ENCODE measurements at regions not wholly inside any gene's neighbourhood (a gene's known extent, or its start where the extent isn't known, plus 50 kb on each side); places are given as distances from the start of the nearest gene placed in this dataset.

DNA sequence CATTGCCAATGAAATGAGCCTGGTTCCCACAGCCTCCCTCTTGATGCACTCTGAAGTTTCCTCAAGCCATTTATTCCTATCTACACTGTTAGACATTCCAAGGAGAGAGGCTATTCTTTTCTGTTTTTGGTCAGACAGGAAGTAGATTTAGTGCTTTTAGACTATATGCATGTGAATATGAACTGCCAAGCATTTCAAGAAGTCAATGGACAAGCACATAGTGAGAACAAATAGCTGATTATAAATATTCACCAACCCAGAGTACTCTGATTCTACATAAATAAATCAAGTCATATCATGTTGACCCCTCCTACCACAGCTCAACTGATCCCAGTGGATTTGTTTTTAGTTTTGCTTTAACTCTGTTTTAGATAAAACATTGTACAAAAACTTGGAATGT lies 412.5 kb upstream of the RARB start:
- DNase-seq: no peak

DNA sequence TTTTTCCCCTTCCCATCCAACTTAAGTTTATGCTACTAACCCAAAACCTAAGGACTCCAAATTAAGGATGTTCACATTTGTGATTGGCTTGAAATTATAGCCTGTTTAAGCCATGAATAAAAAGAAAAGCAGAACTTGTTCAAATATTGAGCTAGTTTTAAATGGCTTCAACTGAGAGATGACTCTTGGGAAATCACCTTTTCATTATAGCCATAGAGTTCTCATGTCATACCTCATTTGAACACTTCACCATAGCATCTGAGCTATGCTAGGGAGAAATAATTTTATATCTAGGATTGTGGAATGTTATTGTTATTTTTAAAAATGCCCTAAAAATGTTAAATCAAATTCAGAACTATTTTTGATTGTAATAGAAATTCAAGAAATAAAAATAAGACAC lies 409.2 kb upstream of the RARB start:
- no peak for DNase-seq

DNA sequence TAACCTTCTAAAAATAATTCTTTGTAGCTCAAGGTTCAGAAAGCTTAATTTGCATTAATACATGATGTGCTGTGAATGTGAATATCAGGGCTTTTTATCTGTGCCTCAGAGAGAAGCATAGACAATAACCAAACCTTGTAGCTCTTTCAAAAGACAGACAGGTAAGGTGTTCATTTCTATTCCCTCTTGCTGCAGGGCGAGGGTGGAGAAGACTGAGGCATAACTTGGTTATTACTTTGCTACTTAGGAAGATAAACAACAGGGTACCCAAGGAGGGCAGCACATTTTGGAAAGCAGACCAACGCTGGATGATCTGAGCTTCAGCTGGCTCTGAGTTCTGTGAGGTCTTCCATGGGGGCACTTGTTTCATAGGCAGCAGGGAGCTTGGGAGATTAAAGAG lies 408.6 kb upstream of the RARB start:
- no peak for DNase-seq

DNA sequence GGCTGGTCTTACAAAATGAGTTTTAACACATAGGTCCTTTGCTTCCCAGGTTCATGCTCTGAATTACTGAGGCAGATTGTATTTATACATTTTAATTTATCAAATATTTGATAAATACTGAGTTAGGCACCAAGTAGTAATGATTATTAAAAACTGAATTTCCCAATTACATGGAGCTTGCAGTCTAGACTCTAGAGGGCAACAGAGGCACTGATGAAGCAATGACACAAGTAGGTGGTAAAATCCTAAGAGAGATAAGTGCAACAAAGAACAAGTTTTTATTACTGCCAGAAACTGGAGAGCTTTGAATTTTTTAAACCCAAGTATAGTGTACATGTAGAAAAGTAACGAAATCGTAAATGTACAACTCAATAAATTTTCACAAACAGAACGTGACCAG lies 406.2 kb upstream of the RARB start:
- no peak for DNase-seq

DNA sequence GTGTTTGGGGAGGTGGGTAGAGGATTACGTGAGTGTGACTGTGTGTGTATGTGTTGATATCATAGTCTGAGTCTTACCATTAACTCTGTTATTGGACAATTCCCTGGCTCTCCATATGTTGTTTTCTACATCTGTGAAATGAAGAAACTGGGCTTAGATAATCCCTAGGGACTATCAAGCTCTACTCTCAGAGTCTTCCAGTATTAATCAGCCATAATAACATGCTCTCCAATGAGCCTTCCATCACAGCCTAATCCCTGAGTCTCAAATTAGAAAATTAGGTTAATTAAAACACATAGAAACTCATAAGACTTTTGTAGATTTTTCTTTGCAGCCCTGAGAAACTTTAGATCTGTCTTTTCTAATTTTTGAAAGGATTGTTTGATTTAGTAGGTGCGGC lies 404.2 kb upstream of the RARB start:
- DNase-seq: no peak

DNA sequence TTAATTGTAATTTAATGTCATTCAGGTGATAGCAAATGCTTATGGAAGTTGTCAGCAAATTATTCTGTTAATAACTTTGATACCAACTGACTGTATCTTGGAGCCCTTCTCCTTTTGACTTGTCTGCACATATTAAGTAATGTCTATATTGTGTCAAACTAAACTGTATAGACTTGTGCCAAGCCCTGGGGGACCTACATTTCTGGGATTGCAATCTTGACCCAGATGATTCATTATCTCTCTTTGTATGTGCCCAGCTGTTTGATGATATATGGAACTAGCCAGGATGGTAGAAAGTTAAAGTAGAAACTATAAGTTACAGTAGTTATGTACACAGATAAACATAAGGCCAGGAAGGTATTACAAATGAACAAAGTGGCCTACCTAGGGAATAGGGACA lies 402.8 kb upstream of the RARB start:
- DNase-seq: no peak

DNA sequence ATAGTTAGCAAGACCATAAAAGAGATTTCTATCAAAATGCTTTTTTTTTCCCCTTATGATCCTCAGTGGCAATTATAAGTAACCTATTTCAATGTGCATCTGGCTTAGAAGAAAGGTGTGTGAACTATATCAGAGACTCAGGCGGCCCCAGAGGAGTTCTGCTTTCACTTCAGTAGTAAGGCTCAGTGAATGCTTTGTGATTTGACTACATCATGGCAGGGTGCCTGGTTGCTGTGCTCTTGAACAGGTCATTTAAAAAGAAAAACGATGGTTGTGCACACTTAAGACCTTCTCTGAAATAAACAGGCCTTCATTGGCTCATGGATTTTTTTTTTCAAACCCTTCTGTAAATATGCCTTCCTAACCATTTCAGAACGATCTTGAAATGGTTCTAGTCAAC lies 400.4 kb upstream of the RARB start:
- no peak for DNase-seq

DNA sequence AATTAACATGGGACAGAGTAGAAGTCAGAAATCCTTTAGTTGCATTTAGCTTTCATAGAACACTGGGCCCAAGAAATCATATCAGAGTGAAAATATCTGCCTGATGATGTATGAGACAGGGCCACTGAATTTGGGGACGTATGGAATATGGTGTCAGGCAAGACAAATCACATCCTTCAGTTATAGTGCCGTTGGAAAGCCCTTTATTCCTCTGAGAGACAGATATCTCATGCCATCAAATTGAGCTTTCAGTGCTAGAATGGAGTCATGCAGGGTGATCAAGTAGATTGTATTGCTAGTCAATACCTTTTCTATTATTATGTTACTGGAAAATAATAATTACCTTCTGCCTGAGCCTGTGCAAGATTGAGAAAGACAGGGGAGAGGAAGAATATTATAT lies 398.2 kb upstream of the RARB start:
- DNase-seq: no peak

DNA sequence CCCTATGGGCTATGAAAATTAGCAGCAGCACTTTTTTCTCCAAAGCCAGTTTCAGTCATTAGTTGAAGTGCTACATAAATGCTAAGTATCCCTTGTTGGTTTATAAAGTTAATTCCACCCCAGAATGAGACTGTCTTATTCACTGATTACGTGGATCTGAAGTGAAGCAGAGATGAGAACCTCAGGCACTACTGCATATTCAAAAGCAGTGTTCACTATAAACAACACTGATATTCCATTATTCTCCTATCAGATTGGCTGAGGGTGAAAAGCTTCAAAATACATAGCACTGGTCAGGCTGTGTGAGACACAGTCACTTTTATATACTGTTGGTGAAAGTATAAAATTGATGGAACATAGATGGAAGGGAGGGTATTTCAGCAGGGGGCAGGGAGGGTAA lies 395.7 kb upstream of the RARB start:
- no peak for DNase-seq

DNA sequence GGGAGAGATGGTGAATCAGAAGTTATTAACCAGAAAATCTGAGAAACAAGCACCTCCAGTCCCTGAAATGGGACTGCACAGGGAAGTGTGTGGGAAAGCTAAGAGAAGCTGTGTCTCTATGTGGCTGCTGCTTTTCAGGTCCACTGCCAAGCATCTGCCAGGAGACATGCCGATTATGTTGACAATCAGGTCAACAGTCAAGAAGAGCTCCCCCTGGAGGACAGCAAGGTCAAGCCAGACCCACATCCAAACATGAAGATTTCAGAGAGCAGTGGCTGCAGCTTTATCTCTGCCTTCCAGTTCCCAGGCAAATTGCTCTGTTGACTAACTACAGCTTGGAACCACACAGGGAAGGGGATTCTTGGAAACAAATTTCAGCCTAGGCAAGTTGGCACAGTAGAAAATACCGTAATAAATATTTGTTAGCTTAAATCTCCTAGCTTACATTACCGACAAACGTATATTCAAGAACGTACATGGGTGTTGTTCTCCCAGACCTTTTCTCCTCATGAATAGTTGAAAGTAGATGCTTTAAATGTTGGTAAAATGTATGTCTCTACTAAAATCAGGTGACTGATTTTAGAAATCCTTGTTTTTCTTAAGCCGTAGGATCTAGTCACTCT lies 394.5 kb upstream of the RARB start:
- no peak for DNase-seq

DNA sequence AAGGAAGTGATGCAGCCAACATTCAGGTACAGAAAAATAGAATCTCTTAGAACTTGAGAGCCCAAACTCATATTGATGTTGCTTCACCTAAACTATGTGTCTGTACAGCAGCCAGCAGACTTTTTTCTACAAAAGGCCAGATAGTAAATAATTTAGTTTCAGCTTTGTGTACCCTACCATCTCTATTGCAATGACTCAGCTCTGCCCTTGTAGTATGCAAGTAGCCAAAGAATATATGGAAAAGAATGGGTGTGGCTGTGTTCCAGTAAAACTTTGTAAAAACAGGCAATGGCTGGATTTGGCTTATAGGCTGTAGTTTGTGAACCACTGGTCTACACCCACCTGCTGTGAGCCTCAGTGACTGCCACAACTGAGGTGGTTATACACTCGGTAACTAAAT lies 392.5 kb upstream of the RARB start:
- no peak for DNase-seq

DNA sequence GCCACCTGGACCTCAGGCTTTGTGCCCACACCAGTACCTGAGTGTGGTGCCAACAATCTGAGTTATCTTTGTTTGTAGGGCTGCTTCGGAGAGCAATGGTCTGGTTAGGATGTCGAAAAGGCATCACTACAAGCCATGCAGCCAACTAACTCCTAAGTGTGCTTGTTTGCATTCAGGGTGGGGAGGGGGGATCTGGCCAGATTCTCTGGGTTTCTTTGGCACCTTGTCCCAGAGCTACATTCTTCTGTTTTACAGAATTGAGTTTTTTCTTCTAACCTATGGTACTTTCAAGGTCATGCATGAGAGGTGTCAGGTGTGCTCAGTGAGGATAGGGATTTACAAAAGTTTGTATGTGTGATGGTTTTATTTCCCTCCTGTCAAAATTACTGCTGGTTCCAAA lies 391.4 kb upstream of the RARB start:
- DNase-seq: no peak

DNA sequence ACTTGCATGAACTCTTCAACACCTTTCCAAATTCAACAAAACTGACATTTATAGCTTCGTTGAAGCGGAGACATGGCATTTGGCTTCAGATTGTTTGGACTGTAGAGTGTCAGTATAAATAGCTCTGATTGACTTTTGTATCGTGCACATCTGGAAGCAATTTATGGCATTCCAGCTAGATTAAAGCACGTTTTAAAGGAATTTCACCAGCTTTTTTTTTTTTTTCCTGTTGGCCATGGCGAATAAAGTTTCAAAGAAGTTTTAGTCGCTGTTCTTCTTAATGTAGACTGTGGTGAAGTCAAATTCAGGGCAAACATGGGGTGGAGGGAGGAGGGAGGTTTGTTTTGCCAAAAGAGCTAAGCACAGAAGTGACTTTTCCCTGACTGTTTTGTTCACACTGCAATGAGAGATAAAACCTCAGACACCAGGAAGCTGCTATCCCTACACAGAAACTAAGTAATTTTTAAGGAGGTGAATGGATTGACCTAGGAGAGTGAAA lies 391.0 kb upstream of the RARB start:
- no peak for DNase-seq

DNA sequence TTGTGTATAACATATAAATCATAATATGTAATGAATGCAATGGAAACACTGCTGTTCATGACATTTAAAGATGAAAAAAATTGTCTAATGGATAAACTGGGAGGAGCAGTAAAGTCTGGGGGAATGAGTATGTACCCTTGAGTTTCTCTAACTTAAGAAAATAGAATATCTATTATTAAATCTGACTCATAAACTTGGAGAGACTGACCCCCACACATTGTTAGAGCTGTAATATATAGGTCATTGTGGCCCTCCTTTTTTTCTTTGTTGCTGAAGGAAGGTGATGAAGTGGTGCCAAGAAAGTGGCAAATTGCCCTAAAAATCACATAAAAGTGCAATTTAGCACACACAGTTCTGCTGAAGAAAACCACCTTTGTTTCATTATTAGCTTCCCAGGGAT lies 389.8 kb upstream of the RARB start:
- DNase-seq: no peak

DNA sequence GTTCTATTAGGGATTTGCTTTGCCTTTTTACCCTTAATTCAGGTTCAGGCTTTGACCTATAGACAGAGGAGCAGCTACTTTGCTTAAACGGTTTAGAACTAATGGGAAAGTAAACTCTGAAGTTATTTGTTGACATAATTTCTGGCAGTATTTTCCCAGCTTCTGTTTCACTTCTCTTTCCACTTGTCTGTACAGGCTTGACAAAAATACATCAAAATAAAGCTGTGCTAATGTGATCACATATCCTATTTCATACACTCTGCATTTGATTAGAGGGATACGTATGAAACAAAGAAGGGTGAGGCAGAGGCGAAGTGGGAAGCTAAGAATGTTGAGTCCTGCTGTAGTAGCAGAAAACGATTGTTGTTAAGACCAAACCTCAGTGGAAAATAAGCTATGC lies 389.1 kb upstream of the RARB start:
- no peak for DNase-seq

DNA sequence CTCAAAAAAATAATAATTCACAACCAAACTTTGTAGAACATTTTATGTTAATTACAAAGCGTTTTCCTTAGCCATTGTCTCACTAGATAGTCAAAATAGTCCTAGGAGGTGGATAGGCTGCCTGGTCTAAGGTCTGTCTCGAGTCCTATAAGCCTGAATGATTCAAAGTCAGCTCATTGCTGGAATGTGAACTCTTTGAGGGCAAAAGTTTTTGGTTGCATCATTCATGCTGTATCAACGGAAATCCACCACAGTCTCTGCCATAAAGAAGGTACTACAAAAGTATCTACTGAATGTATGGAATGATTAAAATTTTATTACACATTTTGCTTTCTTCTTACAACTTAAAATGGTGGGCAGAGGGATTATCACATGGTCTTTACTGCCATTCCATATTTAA lies 387.3 kb upstream of the RARB start:
- DNase-seq: no peak

DNA sequence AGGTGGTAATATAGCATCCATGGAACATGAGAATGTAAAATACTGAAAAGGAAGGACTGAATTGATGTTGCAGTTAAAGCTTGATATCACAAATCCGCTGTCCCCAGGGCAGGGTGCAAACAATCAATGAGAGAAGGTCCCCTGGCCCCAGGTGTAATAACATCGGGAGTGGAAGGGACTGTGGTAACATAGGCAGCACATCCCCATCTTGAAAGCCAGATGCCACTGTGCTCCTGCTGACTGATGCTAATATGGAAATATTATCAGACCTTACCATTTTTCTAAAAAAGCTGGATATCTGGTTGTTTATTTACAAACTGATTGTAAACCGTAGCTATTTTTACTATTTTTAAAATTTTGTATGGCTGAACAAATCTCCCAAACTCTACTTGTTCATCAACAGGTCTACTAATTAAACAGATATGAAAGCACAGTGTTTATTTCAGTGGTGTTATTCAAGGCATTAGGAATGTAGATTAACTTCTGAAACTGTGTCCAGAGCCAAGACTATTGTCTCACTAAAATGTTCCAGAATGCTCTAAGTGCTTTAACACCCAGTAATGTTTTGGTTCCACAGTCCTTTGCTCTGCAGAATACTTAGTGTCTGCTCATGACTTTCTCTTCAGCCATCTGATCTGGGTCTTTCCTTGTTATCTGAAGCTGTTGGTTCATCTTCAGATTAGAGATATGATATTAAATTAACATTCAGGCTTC lies 386.0 kb upstream of the RARB start:
- DNase-seq: no peak

DNA sequence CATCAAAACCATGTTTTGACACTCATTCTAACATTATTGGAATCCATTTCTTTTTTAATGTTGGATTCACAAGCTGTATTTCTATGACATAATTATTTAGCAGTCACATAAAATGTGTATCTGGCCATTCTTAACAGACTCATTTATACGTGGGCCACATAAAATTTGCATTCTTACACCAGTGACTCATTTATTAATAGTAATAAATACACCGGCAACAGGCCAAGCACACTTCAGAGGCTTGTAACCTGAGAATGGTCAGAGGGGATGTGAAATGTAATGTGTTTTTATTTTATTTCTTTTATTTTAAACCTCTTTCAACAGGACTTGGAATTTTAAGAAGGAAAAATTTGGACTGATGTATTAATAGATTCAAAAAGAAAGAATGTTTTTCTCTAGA lies 384.9 kb upstream of the RARB start:
- no peak for DNase-seq

DNA sequence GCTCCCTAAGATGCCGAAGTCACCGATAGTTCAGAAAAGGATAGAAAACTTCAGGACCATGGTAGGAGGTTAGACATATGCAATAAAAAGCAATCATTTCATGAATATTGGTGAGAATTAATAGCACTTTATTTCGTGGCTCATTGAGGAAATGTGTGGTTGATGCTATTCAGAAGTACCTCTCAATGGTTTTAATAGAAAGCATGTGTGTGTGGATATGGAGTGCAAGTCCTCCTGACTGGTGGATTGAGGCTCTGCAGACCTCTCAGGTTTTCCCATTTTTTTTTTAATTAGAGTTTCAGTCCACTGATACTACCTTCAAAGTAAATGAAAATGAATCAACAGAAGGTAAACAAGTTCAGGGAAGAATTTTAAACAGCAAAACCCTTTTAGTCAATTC lies 384.3 kb upstream of the RARB start:
- no peak for DNase-seq

DNA sequence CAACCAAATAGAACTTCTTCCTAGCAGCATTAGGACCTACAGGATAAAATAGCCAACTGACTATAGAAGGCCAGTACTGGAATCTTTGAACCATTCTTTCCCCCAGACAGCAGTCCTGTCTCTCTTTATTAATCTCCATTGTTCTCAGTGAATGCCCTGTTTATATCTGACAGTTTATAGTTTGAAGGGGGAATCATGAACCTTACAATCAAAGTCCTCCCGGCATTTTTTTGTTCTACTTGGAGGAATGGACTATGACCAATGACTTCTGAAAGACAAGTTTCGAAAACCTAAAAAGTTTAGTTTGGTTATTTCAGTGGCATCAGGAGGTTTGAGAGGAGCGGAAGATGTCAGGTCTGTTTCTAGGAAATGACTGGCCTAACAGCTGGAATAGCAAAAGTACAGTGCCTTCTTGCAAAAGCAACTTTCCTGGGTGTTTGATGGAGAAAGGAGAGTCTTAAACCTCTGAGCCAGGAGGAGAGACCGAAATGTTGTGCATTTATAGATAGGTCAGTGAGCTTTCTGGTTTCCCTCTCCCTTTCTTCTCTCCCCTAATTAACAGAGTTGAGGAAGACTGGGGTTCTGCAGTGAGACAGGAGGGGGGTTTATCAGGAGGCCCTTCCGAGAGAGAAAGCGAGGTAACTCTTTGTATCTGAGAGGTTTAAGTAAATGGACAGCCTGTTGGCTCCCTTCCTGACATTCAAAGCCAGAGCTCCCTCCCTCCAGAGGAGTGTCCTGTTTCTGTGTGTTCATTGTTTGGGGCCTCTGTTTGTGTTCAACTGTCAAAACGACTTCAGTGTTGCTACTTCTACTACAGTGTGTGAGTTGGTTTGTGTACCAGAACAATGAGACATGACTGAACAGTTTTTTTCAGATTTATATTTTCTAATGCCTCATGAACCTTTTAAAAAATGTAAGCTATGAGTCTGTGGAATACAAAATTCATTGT lies 383.0 kb upstream of the RARB start:
- DNase-seq: no peak

DNA sequence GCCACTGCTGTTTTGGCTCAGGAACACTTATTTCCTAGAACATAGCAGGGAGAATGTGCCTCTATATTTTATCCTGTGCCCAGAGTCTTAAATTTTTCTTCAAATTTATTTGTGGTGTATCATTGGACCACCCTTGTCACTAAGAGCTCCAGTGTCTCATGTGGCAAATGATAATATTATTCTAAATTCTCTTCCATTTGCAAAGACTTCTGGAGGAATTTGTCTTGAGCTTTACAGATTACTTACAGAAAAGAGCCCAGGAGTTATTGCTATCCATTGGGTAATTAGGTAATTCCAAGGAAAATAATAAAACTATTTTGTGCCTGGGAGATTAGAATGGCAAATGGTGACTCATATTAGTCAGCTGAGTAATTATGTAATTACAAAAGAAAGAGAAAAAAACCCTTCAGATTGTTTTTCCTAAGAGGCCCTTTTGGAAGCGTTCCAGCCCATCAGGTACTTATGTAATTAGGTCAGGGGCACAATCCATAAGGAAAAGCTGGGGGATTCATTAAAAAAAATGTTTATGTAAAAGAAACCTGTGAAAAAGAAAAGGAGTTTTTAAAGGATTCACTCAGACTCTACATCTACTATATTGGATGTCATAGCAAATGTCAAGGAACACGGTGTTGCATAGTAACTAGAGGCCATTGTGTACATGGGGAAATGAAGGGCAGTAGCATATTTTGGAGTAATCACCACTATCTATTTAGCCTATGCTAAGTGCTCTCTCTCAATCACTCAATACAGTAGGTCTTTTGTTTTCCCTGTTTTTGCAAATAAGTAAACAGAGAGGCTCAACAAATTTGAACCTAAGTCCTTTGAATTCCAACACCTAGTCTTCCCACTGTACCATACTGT lies 380.9 kb upstream of the RARB start:
- no peak for DNase-seq

DNA sequence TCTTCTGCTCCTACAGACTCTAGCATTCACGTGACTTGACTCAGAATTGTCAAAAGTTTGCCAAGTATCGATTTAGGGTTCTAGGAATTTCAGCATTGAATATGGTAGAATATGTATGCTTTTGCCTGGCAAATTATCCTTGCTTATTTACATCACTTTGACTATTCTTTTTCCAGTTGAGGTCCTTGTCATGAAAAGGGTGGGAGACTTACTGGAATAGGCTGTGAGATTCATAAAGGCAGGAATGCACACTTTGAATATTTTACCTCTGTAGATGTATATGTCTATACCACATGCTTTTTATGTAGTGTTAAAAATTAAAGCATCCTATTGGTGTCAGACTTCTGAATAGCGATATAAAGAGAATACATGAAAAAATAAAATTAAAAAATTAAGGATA lies 378.8 kb upstream of the RARB start:
- DNase-seq: no peak

DNA sequence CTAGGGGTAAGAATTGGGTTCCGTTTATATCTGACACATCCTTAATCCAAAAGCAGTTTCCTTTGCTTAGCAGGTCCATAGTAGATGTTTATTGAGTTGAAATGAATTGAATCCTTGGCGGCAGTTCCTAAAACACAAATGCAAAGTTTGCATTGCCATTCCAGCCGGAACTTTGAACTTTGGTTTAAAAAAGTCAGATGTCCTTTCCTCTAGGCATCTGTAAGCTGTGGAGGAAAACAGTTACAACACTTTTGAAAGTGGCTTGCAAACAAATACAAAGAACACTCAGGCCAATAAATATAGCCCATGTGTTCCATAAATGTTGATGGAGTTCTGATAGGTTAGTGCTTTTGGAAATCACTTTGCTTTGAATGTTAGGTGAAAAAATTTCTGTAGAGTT lies 374.7 kb upstream of the RARB start:
- DNase-seq: no peak

Data from stimulated activated CD4-positive, alpha-beta T cell treated with anti-CD3 and anti-CD28 coated beads, Interleukin-4, amount 100 ng/mL, for 4 hours (primary cell).